ENCODE measurements at regions not wholly inside any gene's neighbourhood (a gene's known extent, or its start where the extent isn't known, plus 50 kb on each side); places are given as distances from the start of the nearest gene placed in this dataset.

GRCh38 chr16:76213860-76214259, 63.3 kb upstream of the CNTNAP4 start:
- no peak for DNase-seq (ENCODE audit: insufficient read length, low spot score)
- TF ChIP-seq, protein P1, sequence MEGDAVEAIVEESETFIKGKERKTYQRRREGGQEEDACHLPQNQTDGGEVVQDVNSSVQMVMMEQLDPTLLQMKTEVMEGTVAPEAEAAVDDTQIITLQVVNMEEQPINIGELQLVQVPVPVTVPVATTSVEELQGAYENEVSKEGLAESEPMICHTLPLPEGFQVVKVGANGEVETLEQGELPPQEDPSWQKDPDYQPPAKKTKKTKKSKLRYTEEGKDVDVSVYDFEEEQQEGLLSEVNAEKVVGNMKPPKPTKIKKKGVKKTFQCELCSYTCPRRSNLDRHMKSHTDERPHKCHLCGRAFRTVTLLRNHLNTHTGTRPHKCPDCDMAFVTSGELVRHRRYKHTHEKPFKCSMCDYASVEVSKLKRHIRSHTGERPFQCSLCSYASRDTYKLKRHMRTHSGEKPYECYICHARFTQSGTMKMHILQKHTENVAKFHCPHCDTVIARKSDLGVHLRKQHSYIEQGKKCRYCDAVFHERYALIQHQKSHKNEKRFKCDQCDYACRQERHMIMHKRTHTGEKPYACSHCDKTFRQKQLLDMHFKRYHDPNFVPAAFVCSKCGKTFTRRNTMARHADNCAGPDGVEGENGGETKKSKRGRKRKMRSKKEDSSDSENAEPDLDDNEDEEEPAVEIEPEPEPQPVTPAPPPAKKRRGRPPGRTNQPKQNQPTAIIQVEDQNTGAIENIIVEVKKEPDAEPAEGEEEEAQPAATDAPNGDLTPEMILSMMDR (IDR thresholded peaks at IDR 0.05; ENCODE audit: insufficient read depth, missing control alignments): no peak
- no peak for FAIRE-seq

DNA sequence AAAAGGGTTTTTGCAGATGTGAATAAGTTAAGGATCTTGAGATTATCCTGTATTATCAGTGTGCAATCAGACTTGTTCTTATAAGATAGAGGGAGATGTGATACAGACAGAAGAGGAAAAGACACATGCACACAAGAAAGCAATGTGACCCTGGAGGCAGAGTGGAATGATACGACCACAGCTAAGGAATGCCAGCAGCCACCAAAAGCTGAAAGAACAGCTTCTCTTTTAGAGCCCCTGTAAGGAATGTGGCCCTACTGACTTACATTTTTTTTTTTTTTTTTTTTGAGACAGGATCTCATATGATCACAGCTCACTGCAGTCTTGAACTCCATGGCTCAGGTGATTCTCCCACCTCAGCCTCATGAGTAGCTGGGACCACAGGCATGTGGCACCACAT, 62.3 kb upstream of the CNTNAP4 start:
- DNase-seq (ENCODE audit: insufficient read length, low spot score): no peak
- TF ChIP-seq, protein P1 (IDR thresholded peaks at IDR 0.05; ENCODE audit: insufficient read depth, missing control alignments): no peak
- FAIRE-seq: no peak

- TF ChIP-seq, protein P1 (IDR thresholded peaks at IDR 0.05; ENCODE audit: insufficient read depth, missing control alignments): no peak
- DNase-seq (ENCODE audit: insufficient read length, low spot score) (no peak), FAIRE-seq (no peak)
Measured at GRCh38 chr16:76222087-76222486, 55.1 kb upstream of the CNTNAP4 start.

GRCh38 chr16:76222853-76223252, 54.3 kb upstream of the CNTNAP4 start:
- TF ChIP-seq, protein P1 (IDR thresholded peaks at IDR 0.05; ENCODE audit: insufficient read depth, missing control alignments): no peak
- no peak for FAIRE-seq
- no peak for DNase-seq (ENCODE audit: insufficient read length, low spot score)

GRCh38 chr16:76226011-76226410, 51.2 kb upstream of the CNTNAP4 start:
- TF ChIP-seq, protein P1 (IDR thresholded peaks at IDR 0.05; ENCODE audit: insufficient read depth, missing control alignments): no peak
- FAIRE-seq: no peak

GRCh38 chr16:76226481-76226880, 50.7 kb upstream of the CNTNAP4 start:
- FAIRE-seq: no peak
- no peak for DNase-seq (ENCODE audit: insufficient read length, low spot score)
- TF ChIP-seq, protein P1 (IDR thresholded peaks at IDR 0.05; ENCODE audit: insufficient read depth, missing control alignments): no peak

More at GRCh38 chr16:76226011-76226410, 51.2 kb upstream of the CNTNAP4 start:
- peak; percentile 11 for DNase-seq (ENCODE audit: insufficient read length, low spot score)
